Uterus (tissue), 3 donors: ENCODE measurements at regions not wholly inside any gene's neighbourhood (a gene's known extent, or its start where the extent isn't known, plus 50 kb on each side); places are given as distances from the start of the nearest gene placed in this dataset.

ENCODE experiments used
- DNase-seq, 2 donors: peaks; one replicate each; pipeline ENCODE4 v3.0.0-alpha.2; 2019 to 2020
- H3K27ac ChIP-seq, 2 donors: fragments of 200-600 bp; sonication (generic); 1 replicate in 1 of 2; 2 replicates in 1 of 2; pipeline ENCODE4 v1.5.1; 2016 to 2018
- H3K27me3 ChIP-seq, 2 donors: fragments of 200-600 bp; sonication (generic); one replicate each; pipeline ENCODE4 v1.5.1; 2018 to 2019; ENCODE audit warnings: control low read depth in 1 of 2
- H3K36me3 ChIP-seq, 2 donors: fragments of 200-600 bp; sonication (generic); one replicate each; pipeline ENCODE4 v1.5.1; 2019; ENCODE audit warnings: control low read depth in 1 of 2
- H3K4me1 ChIP-seq, 2 donors: fragments of 200-600 bp; sonication (generic); one replicate each; pipeline ENCODE4 v1.5.1; 2018 to 2019; ENCODE audit warnings: control low read depth in 1 of 2
- H3K4me3 ChIP-seq, 2 donors: fragments of 200-600 bp; sonication (generic); 1 replicate in 1 of 2; 2 replicates in 1 of 2; pipeline ENCODE4 v1.5.1; 2018 to 2019; ENCODE audit warnings: mild to moderate bottlenecking in 1 of 2
- H3K9me3 ChIP-seq, 2 donors: fragments of 200-600 bp; sonication (generic); one replicate each; pipeline ENCODE4 v1.5.1; 2019; ENCODE audit warnings: control low read depth in 1 of 2
- CTCF ChIP-seq, 4 experiments: fragments of 200-600 bp in 2 of 4; fragments of 450-650 bp in 2 of 4; sonication (generic) in 2 of 4; IDR thresholded peaks; one replicate each; pipeline ENCODE4 v1.5.1; 2016 to 2019; ENCODE audit warnings: antibody characterized with exemption in 4 of 4, mild to moderate bottlenecking in 2 of 4, moderate library complexity in 1 of 4
- POLR2A ChIP-seq, 2 donors: fragments of 450-650 bp; IDR thresholded peaks; one replicate each; pipeline ENCODE4 v1.6.1; 2016; ENCODE audit warnings: antibody characterized with exemption in 2 of 2, mild to moderate bottlenecking in 1 of 2, moderate library complexity in 1 of 2
- intact Hi-C: fragments of 100-400 bp; cut with DNase I; formaldehyde crosslinking; loops from one replicate; pipeline ENCODE4 v1.15.1; 2023; ENCODE audit warnings: low total_unique reads
- donor health status: DM: yes; HTN: yes; CAD: no.

- Histone ChIP-seq H3K36me3 (no peaks in the 10 kb centered on the region), H3K9me3 (no peaks in the 10 kb centered on the region), H3K4me3 (no peak overlapping the region), H3K4me1 (no peaks in the 10 kb centered on the region), H3K27ac (no peak overlapping the region), H3K27me3 (no peaks in the 10 kb centered on the region)
- no peak for DNase-seq
- intact Hi-C loops = no loop called here
- TF ChIP-seq CTCF (IDR thresholded peaks at IDR 0.05) (no peak), POLR2A (IDR thresholded peaks at IDR 0.05) (no peak)
These were observed 71.3 kb upstream of the PRPS1 start for GRCh38 chrX:107556967-107557366.

- no peaks in the 10 kb centered on the region for H3K9me3 ChIP-seq
- H3K27ac ChIP-seq = no peak overlapping the region
- H3K4me3 ChIP-seq = no peak overlapping the region
- H3K4me1 ChIP-seq = no peaks in the 10 kb centered on the region
- intact Hi-C loops = no loop called here
- H3K36me3 ChIP-seq = no peaks in the 10 kb centered on the region
- DNase-seq = no peak
- H3K27me3 ChIP-seq = no peaks in the 10 kb centered on the region
- no peak for TF ChIP-seq CTCF (IDR thresholded peaks at IDR 0.05)
These were observed 68.8 kb upstream of the PRPS1 start for GRCh38 chrX:107559506-107559905.

GRCh38 chrX:107560041-107560440 is 68.3 kb upstream of the PRPS1 start:
- H3K27me3 ChIP-seq = no peaks in the 10 kb centered on the region
- no peak for DNase-seq

GRCh38 chrX:107560980-107561379 is 67.3 kb upstream of the PRPS1 start:
- Histone ChIP-seq H3K9me3 (no peaks in the 10 kb centered on the region), H3K4me3 (no peak overlapping the region), H3K27ac (no peak overlapping the region), H3K4me1 (no peaks in the 10 kb centered on the region), H3K27me3 (no peaks in the 10 kb centered on the region), H3K36me3 (no peaks in the 10 kb centered on the region)
- intact Hi-C loops = no loop called here
- TF ChIP-seq POLR2A (IDR thresholded peaks at IDR 0.05) (no peak), CTCF (IDR thresholded peaks at IDR 0.05) (no peak)
- no peak for DNase-seq

More at GRCh38 chrX:107560041-107560440, 68.3 kb upstream of the PRPS1 start:
- Histone ChIP-seq H3K27ac (no peak overlapping the region), H3K9me3 (no peaks in the 10 kb centered on the region), H3K4me1 (no peaks in the 10 kb centered on the region), H3K36me3 (no peaks in the 10 kb centered on the region), H3K4me3 (no peak overlapping the region)
- intact Hi-C loops = no loop called here
- no peak for TF ChIP-seq CTCF (IDR thresholded peaks at IDR 0.05)
- no peak for TF ChIP-seq POLR2A (IDR thresholded peaks at IDR 0.05)

GRCh38 chrX:107561468-107562215 is 66.7 kb upstream of the PRPS1 start:
- Histone ChIP-seq H3K27ac (no peak overlapping the region), H3K4me3 (no peak overlapping the region), H3K27me3 (no peaks in the 10 kb centered on the region), H3K9me3 (no peaks in the 10 kb centered on the region), H3K4me1 (no peaks in the 10 kb centered on the region), H3K36me3 (no peaks in the 10 kb centered on the region)
- TF ChIP-seq CTCF (IDR thresholded peaks at IDR 0.05) (no peak), POLR2A (IDR thresholded peaks at IDR 0.05) (no peak)
- no peak for DNase-seq
- intact Hi-C loops = no loop called here
